Thyroid gland (tissue), 4 donors: ENCODE measurements at regions not wholly inside any gene's neighbourhood (a gene's known extent, or its start where the extent isn't known, plus 50 kb on each side); places are given as distances from the start of the nearest gene placed in this dataset.

ENCODE experiments used
- CTCF ChIP-seq, 6 experiments: fragments of 200-600 bp in 3 of 6; fragments of 450-650 bp in 3 of 6; sonication (generic) in 3 of 6; IDR thresholded peaks; one replicate each; pipeline ENCODE4 v1.5.1; 2016 to 2019; ENCODE audit warnings: antibody characterized with exemption in 6 of 6, mild to moderate bottlenecking in 2 of 6, inconsistent platforms in 1 of 6, moderate library complexity in 1 of 6
- POLR2A ChIP-seq, 2 donors: fragments of 450-650 bp; IDR thresholded peaks; one replicate each; pipeline ENCODE4 v1.6.1; 2017; ENCODE audit warnings: antibody characterized with exemption in 2 of 2, mild to moderate bottlenecking in 2 of 2, moderate library complexity in 1 of 2

- no peak for TF ChIP-seq POLR2A (IDR thresholded peaks at IDR 0.05)
- no peak for TF ChIP-seq CTCF (IDR thresholded peaks at IDR 0.05)
Observed at GRCh38 chr7:118496138-118496644, 271.7 kb downstream of the ANKRD7 start.
